Prostate gland (tissue), 2 donors: ENCODE measurements at regions not wholly inside any gene's neighbourhood (a gene's known extent, or its start where the extent isn't known, plus 50 kb on each side); places are given as distances from the start of the nearest gene placed in this dataset.

ENCODE experiments used
- DNase-seq: peaks from one replicate; pipeline ENCODE4 v3.0.0-alpha.2; 2019; ENCODE audit warnings: low spot score
- H3K27ac ChIP-seq, 2 donors: fragments of 200-600 bp; sonication (generic); 2 replicates each; pipeline ENCODE4 v1.5.1; 2017 to 2019
- H3K27me3 ChIP-seq: fragments of 200-600 bp; sonication (generic); replicated peaks from 2 replicates; pipeline ENCODE4 v1.5.1; 2019; ENCODE audit not compliant: insufficient read depth
- H3K36me3 ChIP-seq, 2 donors: fragments of 200-600 bp; sonication (generic); 1 replicate in 1 of 2; 2 replicates in 1 of 2; pipeline versions ENCODE4 v1.5.1 to v1.8.1; 2017 to 2019
- H3K4me1 ChIP-seq: fragments of 200-600 bp; sonication (generic); replicated peaks from 2 replicates; pipeline ENCODE4 v1.5.1; 2019
- H3K4me3 ChIP-seq, 2 donors: fragments of 200-600 bp; sonication (generic); 2 replicates each; pipeline ENCODE4 v1.5.1; 2017 to 2019
- H3K9me3 ChIP-seq: fragments of 200-600 bp; sonication (generic); 2 replicates; pipeline ENCODE4 v1.5.1; 2017
- POLR2A ChIP-seq: fragments of 450-650 bp; IDR thresholded peaks from one replicate; pipeline ENCODE4 v1.6.1; 2016; ENCODE audit warnings: antibody characterized with exemption, mild to moderate bottlenecking
- POLR2AphosphoS5 ChIP-seq: sonication (generic); formaldehyde crosslinking; IDR thresholded peaks from one replicate; pipeline ENCODE4 v1.6.1; 2017; ENCODE audit warnings: antibody characterized with exemption
- WGBS: methylation state at CpG from one replicate; pipeline ENCODE4 v1.1.5; 2018; 5-methylcytosine and 5-hydroxymethylcytosine counted together
- intact Hi-C: fragments of 100-400 bp; cut with DNase I; formaldehyde crosslinking; loops from one replicate; pipeline ENCODE4 v1.14.2; 2022
- TF ChIP-seq, protein P1 (sequence below), 4 experiments: fragments of 200-600 bp in 2 of 4; fragments of 450-650 bp in 2 of 4; sonication (generic) in 2 of 4; IDR thresholded peaks; 1 replicate in 3 of 4; 2 replicates in 1 of 4; pipeline ENCODE4 v1.5.1; 2016 to 2019; ENCODE audit warnings: antibody characterized with exemption in 4 of 4, mild to moderate bottlenecking in 2 of 4, moderate library complexity in 2 of 4

GRCh38 chr10:78750418-78750817 is 318.3 kb upstream of the ZMIZ1 start:
- WGBS, result 76% methylated on average over 5 of the region's 5 CpGs
- Histone ChIP-seq H3K9me3 (no peaks in the 10 kb centered on the region), H3K4me1 (no peaks in the 10 kb centered on the region), H3K4me3 (no peak overlapping the region), H3K36me3 (no peaks in the 10 kb centered on the region), H3K27me3 (no peaks in the 10 kb centered on the region), H3K27ac (no peak overlapping the region)
- DNase-seq, result no peak
- TF ChIP-seq POLR2AphosphoS5 (no peak), POLR2A (no peak)
- TF ChIP-seq, protein P1, sequence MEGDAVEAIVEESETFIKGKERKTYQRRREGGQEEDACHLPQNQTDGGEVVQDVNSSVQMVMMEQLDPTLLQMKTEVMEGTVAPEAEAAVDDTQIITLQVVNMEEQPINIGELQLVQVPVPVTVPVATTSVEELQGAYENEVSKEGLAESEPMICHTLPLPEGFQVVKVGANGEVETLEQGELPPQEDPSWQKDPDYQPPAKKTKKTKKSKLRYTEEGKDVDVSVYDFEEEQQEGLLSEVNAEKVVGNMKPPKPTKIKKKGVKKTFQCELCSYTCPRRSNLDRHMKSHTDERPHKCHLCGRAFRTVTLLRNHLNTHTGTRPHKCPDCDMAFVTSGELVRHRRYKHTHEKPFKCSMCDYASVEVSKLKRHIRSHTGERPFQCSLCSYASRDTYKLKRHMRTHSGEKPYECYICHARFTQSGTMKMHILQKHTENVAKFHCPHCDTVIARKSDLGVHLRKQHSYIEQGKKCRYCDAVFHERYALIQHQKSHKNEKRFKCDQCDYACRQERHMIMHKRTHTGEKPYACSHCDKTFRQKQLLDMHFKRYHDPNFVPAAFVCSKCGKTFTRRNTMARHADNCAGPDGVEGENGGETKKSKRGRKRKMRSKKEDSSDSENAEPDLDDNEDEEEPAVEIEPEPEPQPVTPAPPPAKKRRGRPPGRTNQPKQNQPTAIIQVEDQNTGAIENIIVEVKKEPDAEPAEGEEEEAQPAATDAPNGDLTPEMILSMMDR (IDR thresholded peaks at IDR 0.05), result no peak
- intact Hi-C loops, result no loop called here

GRCh38 chr10:78751716-78752115 is 317.1 kb upstream of the ZMIZ1 start:
- intact Hi-C loops, result no loop called here
- TF ChIP-seq POLR2A, result no peak
- TF ChIP-seq, protein P1 (IDR thresholded peaks at IDR 0.05), result no peak
- no peak for TF ChIP-seq POLR2AphosphoS5
- Histone ChIP-seq H3K27me3 (no peaks in the 10 kb centered on the region), H3K9me3 (no peaks in the 10 kb centered on the region), H3K27ac (no peak overlapping the region), H3K36me3 (no peaks in the 10 kb centered on the region), H3K4me3 (no peak overlapping the region), H3K4me1 (no peaks in the 10 kb centered on the region)
- WGBS, result 95% methylated on average over 9 of the region's 9 CpGs
- DNase-seq, result no peak

DNA sequence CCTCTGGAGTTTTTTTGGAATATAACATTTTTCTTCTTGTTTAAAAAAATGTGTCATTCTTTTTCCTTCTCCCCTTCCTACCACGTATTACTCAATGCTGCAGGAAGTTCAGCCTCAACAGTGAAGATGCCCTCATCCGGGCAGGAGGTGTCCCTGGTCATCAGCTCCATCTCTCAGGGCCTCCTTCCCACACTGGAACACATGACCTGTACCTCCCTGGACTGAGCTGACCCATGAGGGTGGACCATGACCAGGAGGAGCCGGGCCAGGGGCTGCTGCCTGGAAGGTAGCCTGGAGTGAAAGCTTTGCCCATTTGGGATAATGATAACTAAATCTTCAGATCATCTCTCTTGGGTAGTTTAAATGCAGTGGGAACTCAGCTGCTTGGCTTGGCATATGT is 316.5 kb upstream of the ZMIZ1 start:
- Histone ChIP-seq H3K4me3 (no peak overlapping the region), H3K36me3 (no peaks in the 10 kb centered on the region), H3K27me3 (no peaks in the 10 kb centered on the region), H3K9me3 (no peaks in the 10 kb centered on the region), H3K27ac (no peak overlapping the region), H3K4me1 (no peaks in the 10 kb centered on the region)
- intact Hi-C loops, result no loop called here
- no peak for TF ChIP-seq POLR2A
- TF ChIP-seq, protein P1 (IDR thresholded peaks at IDR 0.05), result no peak
- TF ChIP-seq POLR2AphosphoS5, result no peak
- DNase-seq, result no peak
- WGBS, result 82% methylated on average over 3 of the region's 3 CpGs

GRCh38 chr10:78752708-78753107 is 316.1 kb upstream of the ZMIZ1 start:
- intact Hi-C loops, result no loop called here
- Histone ChIP-seq H3K27me3 (no peaks in the 10 kb centered on the region), H3K36me3 (no peaks in the 10 kb centered on the region), H3K4me3 (no peak overlapping the region), H3K27ac (no peak overlapping the region), H3K9me3 (no peaks in the 10 kb centered on the region), H3K4me1 (no peaks in the 10 kb centered on the region)
- 95% methylated on average over 4 of the region's 4 CpGs for WGBS
- TF ChIP-seq POLR2AphosphoS5 (no peak), POLR2A (no peak)
- TF ChIP-seq, protein P1 (IDR thresholded peaks at IDR 0.05), result no peak
- DNase-seq, result no peak

GRCh38 chr10:78754269-78755062 is 314.3 kb upstream of the ZMIZ1 start:
- DNase-seq, result no peak
- WGBS, result 52% methylated on average over 11 of the region's 11 CpGs
- TF ChIP-seq, protein P1 (IDR thresholded peaks at IDR 0.05), result no peak
- TF ChIP-seq POLR2AphosphoS5 (no peak), POLR2A (no peak)

More at GRCh38 chr10:78754269-78755062, 314.3 kb upstream of the ZMIZ1 start:
- Histone ChIP-seq H3K4me1 (no peaks in the 10 kb centered on the region), H3K27me3 (no peaks in the 10 kb centered on the region), H3K36me3 (no peaks in the 10 kb centered on the region), H3K27ac (no peak overlapping the region), H3K4me3 (no peak overlapping the region), H3K9me3 (no peaks in the 10 kb centered on the region)
- intact Hi-C loops, result no loop called here
